Endodermal cell (in vitro differentiated cells): ENCODE measurements at regions not wholly inside any gene's neighbourhood (a gene's known extent, or its start where the extent isn't known, plus 50 kb on each side); places are given as distances from the start of the nearest gene placed in this dataset.

Source experiments
- DNase-seq: peaks from one replicate; pipeline ENCODE4 v3.0.0-alpha.2; 2017
- H3K27ac ChIP-seq: 2 replicates; pipeline ENCODE4 v1.5.1; 2013; ENCODE audit warnings: mild to moderate bottlenecking, low read depth, low read length, moderate library complexity
- H3K27me3 ChIP-seq: 2 replicates; pipeline ENCODE4 v1.6.1; 2013; ENCODE audit warnings: mild to moderate bottlenecking, low read length, moderate library complexity; ENCODE audit not compliant: insufficient read depth, control insufficient read depth, poor library complexity, severe bottlenecking
- H3K36me3 ChIP-seq: 2 replicates; pipeline ENCODE4 v1.7.0; 2013; ENCODE audit warnings: mild to moderate bottlenecking, low read length, moderate library complexity; ENCODE audit not compliant: control insufficient read depth, insufficient read depth
- H3K4me1 ChIP-seq: one replicate; pipeline ENCODE4 v1.7.0; 2013; ENCODE audit warnings: low read length; ENCODE audit not compliant: control insufficient read depth, insufficient read depth
- H3K4me3 ChIP-seq: 2 replicates; pipeline ENCODE4 v1.5.1; 2013; ENCODE audit warnings: mild to moderate bottlenecking, low read length, moderate library complexity
- H3K9ac ChIP-seq: 2 replicates; pipeline ENCODE4 v1.6.1; 2013; ENCODE audit warnings: mild to moderate bottlenecking, low read length, moderate library complexity; ENCODE audit not compliant: poor library complexity, severe bottlenecking; ENCODE audit errors: extremely low read depth
- H3K9me3 ChIP-seq: 2 replicates; pipeline ENCODE4 v1.6.1; 2013; ENCODE audit warnings: mild to moderate bottlenecking, low read length, moderate library complexity; ENCODE audit not compliant: control insufficient read depth
- H3K27ac Mint-ChIP-seq: 2 replicates; pipeline ENCODE4 v1.8.0; 2020; ENCODE audit warnings: mixed read lengths
- H3K27me3 Mint-ChIP-seq: 2 replicates; pipeline ENCODE4 v1.8.0; 2021; ENCODE audit warnings: mild to moderate bottlenecking, mixed read lengths; ENCODE audit not compliant: insufficient read depth
- H3K36me3 Mint-ChIP-seq: 2 replicates; pipeline ENCODE4 v1.8.0; 2020; ENCODE audit warnings: low read depth, mixed read lengths
- H3K4me1 Mint-ChIP-seq: 2 replicates; pipeline ENCODE4 v1.8.0; 2020; ENCODE audit warnings: mixed read lengths
- H3K4me3 Mint-ChIP-seq: 2 replicates; pipeline ENCODE4 v1.8.0; 2020; ENCODE audit warnings: mild to moderate bottlenecking, moderate library complexity, mixed read lengths
- H3K9me3 Mint-ChIP-seq: 2 replicates; pipeline ENCODE4 v1.8.0; 2020; ENCODE audit warnings: mild to moderate bottlenecking, mixed read lengths
- CTCF ChIP-seq: fragments of 200-600 bp; sonication (generic); conservative IDR thresholded peaks from 2 replicates; pipeline ENCODE4 v1.5.0; 2021; ENCODE audit warnings: antibody characterized with exemption, mild to moderate bottlenecking
- WGBS, 2 experiments: methylation state at CpG; one replicate each; pipeline versions ENCODE4 v1.1.5 to v1.1.7; 2013; ENCODE audit warnings: missing lambda C conversion rate in 2 of 2, mixed read lengths in 1 of 2; ENCODE audit not compliant: insufficient coverage in 1 of 2, insufficient read length in 1 of 2; 5-methylcytosine and 5-hydroxymethylcytosine counted together

GRCh38 chr21:17334484-17334883 lies 178.4 kb upstream of the CXADR start:
- H3K27ac Mint-ChIP-seq, result no peak overlapping the region
- Histone ChIP-seq H3K36me3 (no peaks in the 10 kb centered on the region), H3K4me3 (no peak overlapping the region), H3K27me3 (no peaks in the 10 kb centered on the region), H3K9me3 (no peaks in the 10 kb centered on the region), H3K27ac (no peak overlapping the region), H3K9ac (no peak overlapping the region), H3K4me1 (no peaks in the 10 kb centered on the region)
- 85% methylated on average over 2 to 3 of the region's 3 CpGs for WGBS, 2 experiments
- DNase-seq, result no peak
- H3K36me3 Mint-ChIP-seq, result no peaks in the 10 kb centered on the region
- H3K9me3 Mint-ChIP-seq, result no peaks in the 10 kb centered on the region
- H3K4me3 Mint-ChIP-seq, result no peak overlapping the region
- TF ChIP-seq CTCF, result no peak
- no peaks in the 10 kb centered on the region for H3K27me3 Mint-ChIP-seq
- H3K4me1 Mint-ChIP-seq, result no peaks in the 10 kb centered on the region

GRCh38 chr21:17340081-17340480 lies 172.8 kb upstream of the CXADR start:
- Histone ChIP-seq H3K27ac (no peak overlapping the region), H3K36me3 (no peaks in the 10 kb centered on the region), H3K4me3 (no peak overlapping the region), H3K9ac (no peak overlapping the region), H3K4me1 (no peaks in the 10 kb centered on the region), H3K9me3 (no peaks in the 10 kb centered on the region), H3K27me3 (no peaks in the 10 kb centered on the region)
- H3K9me3 Mint-ChIP-seq, result peaks cover 6% of the 10 kb centered on the region
- no peak for TF ChIP-seq CTCF
- no peak overlapping the region for H3K4me3 Mint-ChIP-seq
- no peaks in the 10 kb centered on the region for H3K27me3 Mint-ChIP-seq
- 95% methylated on average over 3 of the region's 3 CpGs; no CpG with 5 or more reads in 1 of the 2 experiments for WGBS, 2 experiments
- no peak overlapping the region for H3K27ac Mint-ChIP-seq
- no peaks in the 10 kb centered on the region for H3K4me1 Mint-ChIP-seq
- no peaks in the 10 kb centered on the region for H3K36me3 Mint-ChIP-seq
- no peak for DNase-seq

GRCh38 chr21:17343055-17343454 lies 169.8 kb upstream of the CXADR start:
- Mint-ChIP-seq H3K36me3 (no peaks in the 10 kb centered on the region), H3K4me3 (no peak overlapping the region), H3K4me1 (no peaks in the 10 kb centered on the region), H3K27ac (no peak overlapping the region), H3K27me3 (no peaks in the 10 kb centered on the region), H3K9me3 (peaks cover 6% of the 10 kb centered on the region)
- WGBS, 2 experiments, result 16% methylated on average over 1 of the region's 2 CpGs; no CpG with 5 or more reads in 1 of the 2 experiments
- no peak overlapping the region for H3K4me3 ChIP-seq
- no peak for DNase-seq
- TF ChIP-seq CTCF, result no peak
- no peaks in the 10 kb centered on the region for H3K9me3 ChIP-seq
- H3K4me1 ChIP-seq, result no peaks in the 10 kb centered on the region
- H3K27ac ChIP-seq, result no peak overlapping the region
- H3K9ac ChIP-seq, result no peak overlapping the region
- no peaks in the 10 kb centered on the region for H3K27me3 ChIP-seq
- no peaks in the 10 kb centered on the region for H3K36me3 ChIP-seq
